ENCODE measurements at regions not wholly inside any gene's neighbourhood (a gene's known extent, or its start where the extent isn't known, plus 50 kb on each side); places are given as distances from the start of the nearest gene placed in this dataset.
A peak's percentile ranks its signal among the peaks of the same experiment; 100 is the strongest.

DNA sequence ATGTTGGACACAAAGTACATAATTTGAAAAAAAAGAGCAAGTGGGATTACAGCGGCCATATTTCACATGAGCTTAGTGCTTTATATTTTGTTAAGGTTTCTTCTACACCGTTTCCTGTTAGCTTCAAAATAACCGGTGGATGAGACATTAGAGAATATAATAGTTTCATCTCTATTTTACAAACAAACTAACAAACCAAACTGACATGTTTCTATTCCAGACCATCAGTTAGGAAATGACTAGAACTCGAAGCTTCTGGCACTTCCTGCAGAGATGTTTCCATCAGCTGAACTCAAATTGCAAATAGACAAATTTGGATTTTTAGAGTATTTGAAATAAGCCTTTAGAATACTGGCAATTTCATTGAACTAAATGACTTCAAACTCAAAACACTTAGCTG lies 86.5 kb downstream of the MTRR start:
- no peak for DNase-seq

GRCh38 chr5:7957329-7957728 lies 88.4 kb downstream of the MTRR start:
- no peak for DNase-seq

- DNase-seq = no peak
Observed at GRCh38 chr5:7960142-7960541, 91.2 kb downstream of the MTRR start.

DNA sequence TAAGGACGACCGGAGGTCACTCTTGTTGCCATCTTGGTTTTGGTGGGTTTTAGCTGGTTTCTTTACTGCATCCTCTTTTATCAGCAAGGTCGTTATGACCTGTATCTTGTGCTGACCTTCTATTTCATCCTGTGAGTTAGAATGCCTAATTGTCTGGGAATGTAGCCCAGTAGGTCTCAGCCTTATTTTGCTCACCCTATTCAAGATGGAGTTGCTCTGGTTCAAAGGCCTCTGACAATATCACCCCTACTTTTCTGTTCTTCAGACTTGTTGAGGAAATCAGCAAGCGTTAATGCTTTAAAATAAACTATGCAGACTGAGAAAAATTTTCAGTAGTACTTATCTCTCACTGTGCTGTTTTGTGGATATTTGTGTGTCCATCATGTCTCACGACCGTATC lies 92.6 kb downstream of the MTRR start:
- no peak for DNase-seq

DNA sequence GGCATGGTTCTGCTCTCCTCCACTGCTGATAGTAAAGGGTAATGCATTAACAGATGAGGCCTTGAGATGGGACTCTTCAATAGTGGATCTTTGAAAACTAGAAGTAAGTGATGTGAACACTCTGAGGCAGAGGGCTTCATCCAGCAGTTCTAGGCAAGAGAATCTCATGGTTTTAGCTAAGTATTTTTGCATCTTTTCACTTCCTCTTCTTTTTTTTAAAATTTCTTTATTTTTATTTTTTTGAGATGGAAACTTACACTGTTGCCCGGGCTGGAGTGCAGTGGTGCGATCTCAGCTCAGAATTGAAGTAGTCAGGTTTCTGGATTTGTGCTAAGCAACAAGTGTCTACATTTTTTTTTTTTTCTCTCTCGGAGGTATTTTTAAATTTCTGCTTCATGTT lies 101.9 kb downstream of the MTRR start:
- DNase-seq = no peak

GRCh38 chr5:7976411-7977190 lies 107.7 kb downstream of the MTRR start:
- no peak for DNase-seq

DNA sequence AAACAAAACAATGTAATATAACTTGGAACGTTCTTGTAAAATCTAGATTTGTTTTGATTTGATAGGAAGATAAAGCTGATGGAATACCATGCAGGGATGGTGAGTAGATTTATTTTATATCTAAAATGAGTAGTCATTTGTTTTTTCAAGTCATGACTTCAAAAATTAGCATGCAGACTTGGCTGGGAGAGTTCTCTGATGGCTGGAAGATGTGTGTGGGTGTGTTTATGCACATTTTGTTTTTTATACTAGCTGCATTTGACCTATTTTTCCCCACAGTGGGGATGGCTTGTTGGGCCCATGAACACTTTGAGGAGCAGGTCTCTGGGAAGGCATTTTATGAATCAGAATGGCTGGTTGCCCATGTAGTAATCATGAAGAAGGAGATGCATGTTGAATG lies 109.2 kb downstream of the MTRR start:
- DNase-seq = no peak

DNA sequence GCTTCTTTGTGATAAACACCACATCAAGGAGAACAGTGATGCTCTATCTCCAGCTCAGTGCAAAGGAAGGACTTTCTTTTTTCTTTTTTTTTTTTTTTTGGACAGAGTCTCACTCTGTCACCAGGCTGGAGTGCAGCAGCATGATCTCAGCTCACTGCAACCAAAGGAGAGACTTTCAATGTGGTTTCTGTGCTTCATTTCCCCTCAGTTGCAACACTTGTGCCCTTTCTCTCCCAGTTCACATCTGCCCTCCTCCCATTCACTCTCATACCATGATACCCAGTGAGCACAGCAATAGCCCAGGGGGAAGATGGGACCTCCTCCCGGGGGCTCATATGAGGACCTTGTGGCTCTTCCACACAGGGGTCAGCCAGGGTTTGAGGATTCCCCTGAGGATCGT lies 110.0 kb downstream of the MTRR start:
- DNase-seq = no peak

GRCh38 chr5:7980881-7981280 lies 111.9 kb downstream of the MTRR start:
- DNase-seq = no peak

DNA sequence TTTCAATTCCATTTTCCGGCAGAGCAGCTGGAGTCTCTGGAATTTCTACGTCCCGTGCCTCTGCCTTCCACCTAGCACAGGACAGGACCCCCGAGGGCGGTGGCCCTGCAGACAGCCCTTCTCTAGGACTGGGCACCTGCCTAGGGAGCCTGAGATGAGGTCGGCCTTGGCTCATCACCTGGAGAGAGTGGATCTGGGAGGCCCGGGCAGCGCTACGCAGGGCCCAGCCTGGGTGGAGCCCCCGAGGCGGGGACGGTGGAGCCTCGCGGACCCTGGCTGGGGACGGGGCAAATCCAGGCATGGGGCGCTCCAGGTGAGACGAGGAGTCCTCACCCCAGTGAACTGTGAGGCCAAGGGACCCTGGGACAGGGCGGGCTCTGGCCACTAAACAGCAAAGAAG lies 114.5 kb downstream of the MTRR start:
- no peak for DNase-seq

DNA sequence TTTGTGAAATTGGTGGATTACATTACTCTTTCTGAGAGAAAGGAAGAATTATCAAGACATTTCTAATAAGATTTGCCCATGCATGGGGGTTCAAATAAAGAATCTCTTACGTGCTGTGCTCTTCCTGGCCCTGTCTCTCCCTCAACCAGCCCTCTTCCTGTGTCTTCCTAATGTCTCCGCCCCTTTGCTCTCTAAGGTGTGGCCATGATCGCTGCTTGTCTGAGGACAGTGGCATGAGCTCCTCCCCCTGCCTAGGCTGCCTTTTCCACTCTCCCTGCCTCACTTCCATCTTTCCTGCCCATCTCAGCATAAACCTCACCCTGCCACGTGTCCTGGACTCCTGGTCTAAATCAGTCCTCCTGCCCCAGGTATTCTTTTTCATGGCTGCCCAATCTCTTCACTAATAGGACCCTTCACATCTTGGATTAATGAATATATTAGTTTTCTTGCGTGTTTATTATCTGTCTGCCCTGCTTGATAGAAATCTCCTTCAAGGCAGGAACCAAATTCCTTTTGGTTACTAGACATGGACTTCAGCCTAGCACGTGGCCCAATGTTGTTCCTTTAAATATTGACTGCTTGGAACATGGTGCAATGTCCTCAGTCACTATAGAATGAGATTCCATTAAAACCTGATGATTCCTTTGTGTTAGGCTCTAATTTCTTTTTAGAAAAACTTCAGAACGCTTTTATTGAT lies 122.3 kb downstream of the MTRR start:
- no peak for DNase-seq

GRCh38 chr5:7995688-7996294 lies 126.8 kb downstream of the MTRR start:
- DNase-seq = no peak

DNA sequence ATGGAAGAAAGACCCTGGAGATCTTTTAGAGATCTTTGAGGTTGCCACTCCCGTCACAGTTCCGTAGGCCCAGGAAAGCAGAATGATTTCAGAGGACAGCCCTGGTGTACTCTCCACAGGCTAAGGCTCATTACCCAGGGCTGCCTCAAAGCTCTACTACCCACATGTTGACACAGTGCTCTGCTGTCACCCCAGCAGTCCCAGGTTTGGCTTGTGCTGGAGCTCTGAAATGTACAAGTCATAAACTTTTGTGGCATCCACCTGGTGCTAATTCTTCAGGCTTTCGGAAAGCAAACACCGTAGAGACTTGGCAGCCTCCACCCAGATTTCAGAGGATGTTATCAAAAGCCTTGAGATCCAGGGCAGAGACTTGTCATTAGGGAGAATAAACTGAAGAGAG lies 136.5 kb downstream of the MTRR start:
- DNase-seq = no peak

- DNase-seq = no peak
Observed at GRCh38 chr5:8012131-8012977, 143.4 kb downstream of the MTRR start.

GRCh38 chr5:8013948-8014710 lies 145.2 kb downstream of the MTRR start:
- DNase-seq = peak; percentile 12 to 15

- DNase-seq = no peak
Observed at GRCh38 chr5:8019719-8020218, 150.8 kb downstream of the MTRR start.

- DNase-seq = no peak
Observed at GRCh38 chr5:8020861-8021514, 152.0 kb downstream of the MTRR start.

DNA sequence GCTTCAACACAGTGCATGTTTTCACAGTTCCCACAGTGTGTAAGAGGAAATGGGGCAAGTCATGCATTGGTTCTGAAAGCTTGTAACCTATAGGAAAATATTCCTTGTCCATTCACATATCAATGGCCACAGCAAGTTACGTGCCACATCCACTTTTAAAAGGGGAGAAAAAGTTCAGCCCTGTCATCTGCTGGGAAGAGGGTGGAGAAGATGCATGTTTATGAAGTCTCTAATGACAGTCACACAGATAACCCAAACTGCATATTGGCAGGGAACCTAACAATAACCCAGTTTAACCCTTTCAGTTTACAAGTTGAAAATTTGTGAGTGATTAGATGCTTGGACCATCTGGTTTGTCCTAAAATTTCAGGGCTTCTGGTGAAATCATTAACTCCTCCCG lies 159.3 kb downstream of the MTRR start:
- no peak for DNase-seq

DNA sequence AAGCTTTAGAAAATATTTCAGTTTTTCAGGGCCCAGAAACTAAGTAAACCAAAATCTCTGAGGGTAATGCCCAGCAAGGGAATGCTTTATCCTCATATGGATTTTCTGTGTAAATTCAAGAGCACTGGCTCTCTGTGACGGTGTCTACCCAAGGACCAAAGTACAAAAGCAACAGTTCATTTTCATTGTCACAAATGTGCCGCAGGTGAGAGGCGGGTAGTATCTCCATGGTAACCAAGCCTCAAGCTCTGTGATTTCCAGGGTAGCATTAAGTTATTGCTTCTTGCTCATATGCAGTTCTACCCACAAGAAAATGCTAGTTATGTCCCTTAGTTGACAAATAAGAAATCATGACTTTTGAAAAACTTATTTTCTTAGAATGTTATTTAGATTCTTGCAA lies 164.3 kb downstream of the MTRR start:
- no peak for DNase-seq

DNA sequence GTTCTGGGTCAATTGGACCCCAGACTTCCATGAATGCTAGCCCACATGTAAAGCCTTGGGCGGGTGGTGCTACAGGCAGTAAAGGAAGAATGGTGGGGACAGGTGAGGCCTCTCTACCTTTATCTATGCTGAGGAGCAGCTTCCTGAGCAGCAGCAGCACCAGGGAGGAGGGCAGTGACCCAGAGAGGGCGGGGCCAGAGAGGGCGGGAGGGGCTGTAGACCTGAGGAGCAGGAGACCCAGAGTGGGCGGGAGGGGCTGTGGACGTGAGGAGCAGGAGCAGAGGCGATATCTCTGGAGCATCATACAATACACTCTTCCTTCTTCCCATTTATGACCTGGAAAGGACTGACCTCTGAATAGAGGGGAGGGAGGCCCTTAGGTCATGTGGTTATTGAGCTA lies 165.9 kb downstream of the MTRR start:
- no peak for DNase-seq

DNA sequence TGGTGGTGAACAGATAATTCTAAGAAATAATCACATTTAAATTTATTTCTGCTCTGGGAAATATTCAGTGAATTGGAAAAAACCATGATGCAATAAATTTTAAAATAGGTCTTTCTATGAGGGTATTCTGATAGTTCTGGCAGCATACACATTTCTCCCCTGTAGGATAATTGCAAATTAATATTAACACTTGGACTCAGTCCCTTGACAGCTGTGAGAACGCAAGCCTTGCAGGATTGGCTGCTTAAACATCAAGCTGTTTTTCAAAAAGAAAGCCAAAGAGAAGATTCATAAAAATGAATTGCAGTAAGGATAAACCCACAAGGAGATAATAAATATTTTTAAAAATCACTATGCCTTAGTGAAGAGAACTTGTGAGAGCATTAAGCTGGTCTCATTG lies 180.0 kb downstream of the MTRR start:
- no peak for DNase-seq

Measured in right lung (tissue), 2 donors.